RWPE1 (cell line): ENCODE measurements at regions not wholly inside any gene's neighbourhood (a gene's known extent, or its start where the extent isn't known, plus 50 kb on each side); places are given as distances from the start of the nearest gene placed in this dataset.

Source experiments
- CTCF ChIA-PET: fragments of 350-600 bp; sonication (Branson Sonifier 250); formaldehyde crosslinking; extraction: SDS; loops from one replicate; lab custom pipeline; 2021; lab: Yijun Ruan, JAX
- POLR2A ChIA-PET: fragments of 400-600 bp; formaldehyde crosslinking; extraction: SDS; loops from one replicate; lab custom pipeline; 2020; ENCODE audit warnings: antibody characterized with exemption; ENCODE audit not compliant: low non-redundant PET; lab: Yijun Ruan, JAX
- DNase-seq: peaks from one replicate; pipeline ENCODE4 v3.0.0; 2012; ENCODE audit warnings: low spot score
- H3K27ac ChIP-seq: fragments of 450-650 bp; 2 replicates; pipeline ENCODE4 v1.5.1; 2017
- CTCF ChIP-seq: fragments of 450-650 bp; conservative IDR thresholded peaks from 2 replicates; pipeline ENCODE4 v1.5.1; 2017; ENCODE audit warnings: low read depth, mild to moderate bottlenecking

- H3K27ac ChIP-seq: no peak overlapping the region
- ChIA-PET CTCF (interaction anchor here (0.6 to 0.7 kb wide), 2 partner anchors 399 to 525 kb away, joined by 3 to 6 read pairs; no protein-coding TSS in a partner anchor), POLR2A (no interaction called here)
- DNase-seq: no peak
- no peak for TF ChIP-seq CTCF
Measured at GRCh38 chr11:122181372-122181771, 65.4 kb upstream of the BLID start.

- no peak for TF ChIP-seq CTCF
- ChIA-PET POLR2A (interaction anchor here (0.9 kb wide), 1 partner anchor 23 kb away, joined by 3 read pairs; no protein-coding TSS in a partner anchor), CTCF (interaction anchor here (0.6 to 0.7 kb wide), 3 partner anchors 67 to 684 kb away, joined by 3 to 5 read pairs (median 5); no protein-coding TSS in a partner anchor)
- peak overlapping the region; percentile 87 for H3K27ac ChIP-seq
- DNase-seq: peak; percentile 78
Measured at GRCh38 chr11:122179961-122180834, 64.2 kb upstream of the BLID start.

GRCh38 chr11:122178795-122179194, 62.8 kb upstream of the BLID start:
- ChIA-PET CTCF (no interaction called here), POLR2A (no interaction called here)
- H3K27ac ChIP-seq: no peak overlapping the region
- TF ChIP-seq CTCF: no peak
- DNase-seq: no peak

GRCh38 chr11:122177238-122177637, 61.2 kb upstream of the BLID start:
- ChIA-PET CTCF (interaction anchor here (0.5 kb wide), 1 partner anchor 885 kb away, joined by 4 read pairs; no protein-coding TSS in a partner anchor), POLR2A (no interaction called here)
- no peak for TF ChIP-seq CTCF
- DNase-seq: no peak
- no peak overlapping the region for H3K27ac ChIP-seq

- H3K27ac ChIP-seq: no peak overlapping the region
- no peak for TF ChIP-seq CTCF
- ChIA-PET CTCF (no interaction called here), POLR2A (no interaction called here)
- DNase-seq: no peak
Measured at GRCh38 chr11:122176651-122177050, 60.6 kb upstream of the BLID start.

GRCh38 chr11:122175306-122175705, 59.3 kb upstream of the BLID start:
- ChIA-PET CTCF (interaction anchor here (0.6 to 0.9 kb wide), 2 partner anchors 15 to 300 kb away, joined by 3 read pairs; no protein-coding TSS in a partner anchor), POLR2A (no interaction called here)
- DNase-seq: no peak
- no peak for TF ChIP-seq CTCF
- H3K27ac ChIP-seq: no peak overlapping the region
